Hepatocyte (in vitro differentiated cells): ENCODE measurements at regions not wholly inside any gene's neighbourhood (a gene's known extent, or its start where the extent isn't known, plus 50 kb on each side); places are given as distances from the start of the nearest gene placed in this dataset.

ENCODE experiments used
- CTCF ChIP-seq: fragments of 200-600 bp; sonication (generic); IDR thresholded peaks from 2 replicates; pipeline ENCODE4 v1.5.1; 2016; ENCODE audit warnings: antibody characterized with exemption, mild to moderate bottlenecking; ENCODE audit not compliant: poor library complexity
- EZH2 ChIP-seq: fragments of 200-600 bp; sonication (generic); IDR thresholded peaks from 2 replicates; pipeline ENCODE4 v1.6.1; 2016; ENCODE audit warnings: antibody characterized with exemption, mild to moderate bottlenecking, borderline replicate concordance

GRCh38 chr11:26144291-26144690 is 187.6 kb upstream of the ANO3 start:
- TF ChIP-seq CTCF: no peak
- TF ChIP-seq EZH2: no peak
